ENCODE measurements at regions not wholly inside any gene's neighbourhood (a gene's known extent, or its start where the extent isn't known, plus 50 kb on each side); places are given as distances from the start of the nearest gene placed in this dataset.

DNA sequence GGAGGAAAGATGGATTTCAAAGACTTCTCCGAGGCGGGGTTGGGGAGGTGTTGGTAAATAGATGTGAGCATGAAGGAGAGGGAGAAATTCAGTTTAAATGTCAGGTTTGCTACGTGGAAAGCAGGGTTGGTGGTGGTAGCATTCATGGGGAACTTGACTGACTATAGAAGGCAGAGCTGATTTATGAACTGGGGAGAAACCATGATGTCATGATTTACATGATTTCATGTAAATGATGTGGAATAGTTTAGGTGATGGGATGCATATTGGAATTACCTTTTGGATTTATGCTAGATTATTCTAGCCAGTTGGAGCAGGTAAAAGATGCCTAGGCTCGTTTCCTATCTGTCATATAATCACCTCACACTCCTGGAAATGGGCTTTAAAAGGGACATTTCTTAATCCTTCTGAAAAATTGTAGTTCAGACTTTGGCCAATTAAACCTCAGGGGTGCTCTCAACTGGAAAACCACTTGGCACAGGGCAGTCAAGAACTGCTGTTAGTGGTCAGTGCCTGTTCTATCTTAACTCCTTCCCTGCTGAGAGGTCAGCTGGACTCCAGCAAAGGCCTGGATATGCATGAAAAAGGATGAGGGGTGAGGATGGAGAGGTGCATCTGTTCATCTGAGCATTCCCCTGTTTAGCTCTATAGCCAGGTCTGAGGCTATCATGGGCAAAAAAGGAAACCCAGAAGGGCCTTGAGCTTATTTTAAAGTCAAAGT, 50.1 kb upstream of the BASP1 start:
- no peak overlapping the region for H3K4me3 ChIP-seq (ENCODE audit: low read depth in 2 of 2, low read length in 1 of 2)
- H3K27me3 ChIP-seq (ENCODE audit: insufficient read depth) = no peaks in the 10 kb centered on the region
- peaks cover 0 to 15% of the 10 kb centered on the region in 2 experiments; a peak in 1 of 4 replicates for H3K4me1 ChIP-seq (ENCODE audit: control insufficient read depth in 1 of 2, insufficient read depth in 2 of 2, low read depth in 1 of 2, low read length in 1 of 2)
- H3K36me3 ChIP-seq (replicated peaks in 1 of 2; ENCODE audit: control insufficient read depth in 1 of 2, insufficient read depth in 2 of 2, low read length in 1 of 2) = no peaks in the 10 kb centered on the region
- no peak for TF ChIP-seq EZH2phosphoT487 (IDR thresholded peaks at IDR 0.05; ENCODE audit: borderline replicate concordance, low read depth)
- no peak for TF ChIP-seq EP300 (IDR thresholded peaks at IDR 0.05; ENCODE audit: borderline replicate concordance in 1 of 2, low read depth in 1 of 2, low read length in 1 of 2)
- TF ChIP-seq FOXJ3 (CRISPR knock-in tag; IDR thresholded peaks at IDR 0.05) = no peak
- TF ChIP-seq SIN3A (IDR thresholded peaks at IDR 0.05; ENCODE audit: borderline replicate concordance, low read depth, low read length) = no peak
- no peak for TF ChIP-seq TCF12 (IDR thresholded peaks at IDR 0.05)
- TF ChIP-seq RFX5 (IDR thresholded peaks at IDR 0.05; ENCODE audit: low read length) = no peak
- TF ChIP-seq MEF2A (IDR thresholded peaks at IDR 0.05; ENCODE audit: borderline replicate concordance, low read depth) = no peak
- TF ChIP-seq GATA2 (CRISPR knock-in tag; IDR thresholded peaks at IDR 0.05) = no peak
- TF ChIP-seq ELF1 (IDR thresholded peaks at IDR 0.05) = no peak
- TF ChIP-seq FOSL2 (IDR thresholded peaks at IDR 0.05; ENCODE audit: borderline replicate concordance, low read depth) = no peak
- TF ChIP-seq JUND (IDR thresholded peaks at IDR 0.05) = no peak
- no peak for TF ChIP-seq NRF1 (IDR thresholded peaks at IDR 0.05; ENCODE audit: low read depth, low read length)
- TF ChIP-seq, protein P1, sequence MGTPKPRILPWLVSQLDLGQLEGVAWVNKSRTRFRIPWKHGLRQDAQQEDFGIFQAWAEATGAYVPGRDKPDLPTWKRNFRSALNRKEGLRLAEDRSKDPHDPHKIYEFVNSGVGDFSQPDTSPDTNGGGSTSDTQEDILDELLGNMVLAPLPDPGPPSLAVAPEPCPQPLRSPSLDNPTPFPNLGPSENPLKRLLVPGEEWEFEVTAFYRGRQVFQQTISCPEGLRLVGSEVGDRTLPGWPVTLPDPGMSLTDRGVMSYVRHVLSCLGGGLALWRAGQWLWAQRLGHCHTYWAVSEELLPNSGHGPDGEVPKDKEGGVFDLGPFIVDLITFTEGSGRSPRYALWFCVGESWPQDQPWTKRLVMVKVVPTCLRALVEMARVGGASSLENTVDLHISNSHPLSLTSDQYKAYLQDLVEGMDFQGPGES (IDR thresholded peaks at IDR 0.05; ENCODE audit: low read depth, low read length) = no peak
- TF ChIP-seq, protein P2, sequence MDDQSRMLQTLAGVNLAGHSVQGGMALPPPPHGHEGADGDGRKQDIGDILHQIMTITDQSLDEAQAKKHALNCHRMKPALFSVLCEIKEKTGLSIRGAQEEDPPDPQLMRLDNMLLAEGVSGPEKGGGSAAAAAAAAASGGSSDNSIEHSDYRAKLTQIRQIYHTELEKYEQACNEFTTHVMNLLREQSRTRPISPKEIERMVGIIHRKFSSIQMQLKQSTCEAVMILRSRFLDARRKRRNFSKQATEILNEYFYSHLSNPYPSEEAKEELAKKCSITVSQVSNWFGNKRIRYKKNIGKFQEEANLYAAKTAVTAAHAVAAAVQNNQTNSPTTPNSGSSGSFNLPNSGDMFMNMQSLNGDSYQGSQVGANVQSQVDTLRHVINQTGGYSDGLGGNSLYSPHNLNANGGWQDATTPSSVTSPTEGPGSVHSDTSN (IDR thresholded peaks at IDR 0.05) = no peak
- TF ChIP-seq RCOR1 (IDR thresholded peaks at IDR 0.05; ENCODE audit: low read length) = no peak
- no peak for TF ChIP-seq RXRA (IDR thresholded peaks at IDR 0.05; ENCODE audit: borderline replicate concordance, low read depth)
- H3K9ac ChIP-seq = no peak overlapping the region
- H3K27ac ChIP-seq (ENCODE audit: low read depth in 2 of 2, low read length in 1 of 2) = no peak overlapping the region
- H3K79me2 ChIP-seq (ENCODE audit: insufficient read depth) = no peaks in the 10 kb centered on the region
- no peak overlapping the region for H3K4me2 ChIP-seq
- no peak overlapping the region for H2AFZ ChIP-seq (ENCODE audit: low read depth)
- no peak for DNase-seq
- CTCF ChIA-PET = interaction anchor here (0.8 to 2.5 kb wide), 2 partner anchors 22 to 24 kb away, joined by 4 to 8 read pairs; no protein-coding TSS in a partner anchor
- POLR2A ChIA-PET = no interaction called here
- no peaks in the 10 kb centered on the region for H3K9me3 ChIP-seq
- 90% methylated on average over 4 of the region's 4 CpGs for WGBS (ENCODE audit: low lambda C conversion rate)
- H3F3A ChIP-seq (replicated peaks; ENCODE audit: insufficient read depth) = peaks cover 7% of the 10 kb centered on the region
- no peaks in the 10 kb centered on the region for H4K20me1 ChIP-seq (ENCODE audit: insufficient read depth)
- no peaks in the 10 kb centered on the region for H3K9me2 ChIP-seq

Small RNA genes in the stretch of these regions (small RNA-seq; reads per million reads assigned to genes)
- 0 reads per million in 7 experiments for gene RF00019
- 0 reads per million in 7 experiments for gene RNA5SP180

All from SK-N-SH (cell line).